GM12873 (cell line): ENCODE measurements at regions not wholly inside any gene's neighbourhood (a gene's known extent, or its start where the extent isn't known, plus 50 kb on each side); places are given as distances from the start of the nearest gene placed in this dataset.

ENCODE experiments used
- CTCF ChIP-seq: IDR thresholded peaks from 2 replicates; pipeline ENCODE4 v1.5.1; 2012; ENCODE audit warnings: low read depth, mild to moderate bottlenecking, moderate library complexity, low read length, control low read depth; ENCODE audit not compliant: insufficient read depth; ENCODE audit errors: missing control alignments

GRCh38 chr1:213466541-213466940 lies 415.5 kb downstream of the RPS6KC1 start:
- TF ChIP-seq CTCF, result no peak

DNA sequence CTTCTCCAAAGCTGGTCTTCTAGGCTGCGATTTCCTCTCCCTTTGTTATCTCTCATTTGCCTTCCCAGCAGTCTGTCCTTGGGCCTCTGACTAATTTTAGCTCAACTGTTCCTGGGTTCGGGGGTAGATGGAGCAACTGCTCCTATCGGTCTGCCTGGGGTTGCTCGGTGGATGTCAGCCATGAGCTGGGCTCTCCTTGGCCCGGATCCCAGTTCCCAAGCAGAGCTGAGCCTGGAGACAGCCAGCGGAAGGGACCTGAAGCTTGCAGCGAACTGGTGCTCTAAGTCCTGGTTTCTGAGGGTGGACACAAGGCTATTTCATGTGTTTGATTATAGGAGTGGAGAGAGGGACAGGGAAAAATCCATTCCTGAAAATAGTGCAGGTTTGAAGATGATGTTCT lies 423.0 kb downstream of the RPS6KC1 start:
- TF ChIP-seq CTCF, result no peak

GRCh38 chr1:213481395-213481794 lies 430.4 kb downstream of the RPS6KC1 start:
- no peak for TF ChIP-seq CTCF

DNA sequence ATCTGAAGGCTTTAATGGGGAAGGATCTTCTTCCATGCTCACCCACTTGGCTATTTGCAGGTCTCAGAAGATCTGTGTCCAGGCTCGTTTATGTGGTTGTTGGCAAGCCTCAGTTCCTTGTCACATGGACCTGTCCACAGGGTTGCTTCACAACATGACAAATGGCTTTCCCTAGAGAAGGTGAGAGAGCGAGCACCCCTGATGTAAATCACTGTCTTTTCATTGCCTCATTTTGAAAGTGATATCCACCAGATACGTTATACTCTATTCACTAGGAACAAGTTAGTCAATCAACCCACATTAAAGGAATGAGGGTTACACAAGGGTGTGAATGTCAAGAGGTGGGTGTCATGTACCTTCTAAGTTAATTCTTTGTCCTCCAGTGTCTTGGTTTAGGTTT lies 433.3 kb downstream of the RPS6KC1 start:
- no peak for TF ChIP-seq CTCF

DNA sequence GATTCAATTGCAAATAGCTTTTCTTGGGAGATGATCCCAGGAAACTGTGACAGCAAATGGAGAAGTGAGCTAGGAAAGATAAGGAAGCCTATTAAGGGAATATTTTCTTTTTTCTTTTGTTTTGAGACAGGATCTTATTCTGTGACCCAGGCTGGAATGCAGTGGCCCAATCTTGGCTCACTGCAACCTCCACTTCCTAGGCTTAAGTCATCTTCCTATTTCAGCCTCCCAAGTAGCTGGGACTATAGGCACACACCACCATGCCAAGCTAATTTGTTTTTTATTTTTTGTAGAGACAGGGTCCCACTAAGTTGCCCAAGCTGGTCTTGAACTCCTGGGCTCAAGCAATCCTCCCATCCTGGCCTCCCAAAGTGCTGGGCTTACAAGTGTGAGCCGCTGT lies 433.7 kb downstream of the RPS6KC1 start:
- no peak for TF ChIP-seq CTCF

DNA sequence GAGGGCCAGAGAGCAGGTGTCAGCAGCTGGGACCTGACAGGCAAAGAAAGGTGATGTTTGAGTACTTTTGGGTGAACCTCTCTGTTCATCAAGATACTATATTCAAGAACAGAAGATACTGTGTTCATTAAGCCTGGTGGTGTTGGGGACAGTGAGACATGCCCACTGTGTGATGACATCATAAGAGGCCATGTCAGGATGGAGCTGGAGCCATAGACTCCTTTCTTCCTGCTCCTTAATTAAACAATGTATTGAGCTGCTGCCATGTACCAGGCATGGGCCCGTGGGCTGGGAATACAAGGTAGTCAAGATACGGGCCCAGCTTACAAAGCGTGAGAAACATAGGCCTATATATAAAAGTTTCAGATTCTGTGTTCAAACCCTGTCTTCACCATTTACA lies 435.4 kb downstream of the RPS6KC1 start:
- TF ChIP-seq CTCF, result no peak

DNA sequence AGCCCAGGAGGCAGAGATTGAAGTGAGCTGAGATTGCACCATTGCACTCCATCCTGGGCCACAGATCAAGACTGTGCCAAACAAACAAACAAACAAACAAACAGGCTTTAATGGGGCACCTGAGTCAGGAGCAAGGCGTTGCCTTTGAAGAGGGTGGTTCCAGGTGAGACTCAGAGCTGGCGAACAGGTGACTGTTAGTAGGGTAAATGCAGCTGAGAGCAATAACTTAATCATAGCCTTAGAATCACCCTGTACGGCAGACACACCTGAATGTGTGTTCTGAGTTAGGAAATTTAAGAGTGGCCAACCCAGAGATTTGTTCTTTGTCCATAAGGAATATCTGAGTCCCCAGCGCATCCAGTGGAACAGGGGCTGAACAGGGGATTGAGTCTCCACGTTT lies 440.4 kb downstream of the RPS6KC1 start:
- no peak for TF ChIP-seq CTCF
